ENCODE measurements at regions not wholly inside any gene's neighbourhood (a gene's known extent, or its start where the extent isn't known, plus 50 kb on each side); places are given as distances from the start of the nearest gene placed in this dataset.

DNA sequence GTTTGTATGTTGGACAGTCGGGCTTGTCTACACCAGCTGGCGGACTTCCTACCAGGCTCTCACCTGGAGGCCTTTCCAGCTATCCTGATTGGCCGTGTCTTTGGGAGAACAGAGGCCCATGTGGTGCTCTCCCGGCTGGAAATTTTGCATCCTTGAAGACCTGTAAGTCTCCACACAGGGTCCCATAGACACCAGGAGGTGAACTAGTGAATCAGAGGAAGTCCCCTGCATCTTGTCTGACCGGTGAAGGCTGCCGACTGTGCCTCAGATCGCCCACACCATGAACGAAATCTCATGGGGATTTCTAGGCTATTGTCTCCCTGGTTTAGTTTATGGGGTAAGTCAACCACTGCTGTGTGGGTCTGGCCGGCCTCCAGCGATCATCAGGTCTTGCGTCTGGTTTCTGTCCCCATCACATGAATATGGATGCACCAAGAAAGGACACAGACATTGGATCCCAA is 108.4 kb upstream of the LYZL2 start:
- no peak for TF ChIP-seq CTCF (IDR thresholded peaks at IDR 0.05)
- no peak for TF ChIP-seq POLR2A (IDR thresholded peaks at IDR 0.05)

Data from uterus (tissue), 2 donors.